ENCODE measurements at regions not wholly inside any gene's neighbourhood (a gene's known extent, or its start where the extent isn't known, plus 50 kb on each side); places are given as distances from the start of the nearest gene placed in this dataset.

DNA sequence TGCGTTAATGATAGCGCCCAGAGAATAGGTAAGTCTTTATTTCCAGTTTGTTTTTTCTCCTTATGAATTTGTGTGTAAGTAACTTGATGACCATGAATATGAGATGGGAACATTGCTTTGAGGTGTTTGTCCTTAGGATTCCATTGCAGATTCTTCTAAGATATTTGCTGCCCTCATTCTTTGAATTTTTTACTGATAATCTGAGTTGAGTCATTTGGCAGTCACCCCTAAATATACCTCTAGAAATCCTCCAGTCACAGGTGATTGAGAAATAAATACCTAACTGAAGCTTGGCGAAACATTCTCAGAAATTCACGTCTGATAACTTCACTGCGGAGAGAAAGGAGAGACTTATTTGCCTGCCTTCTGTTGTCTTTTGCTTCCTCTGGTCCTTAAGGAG lies 345.5 kb downstream of the SQOR start:
- Histone ChIP-seq H2AK5ac (ENCODE audit: insufficient read length, low read length) (no peak overlapping the region), H3K9ac (ENCODE audit: extremely low read depth, insufficient read length, low read length) (no peak overlapping the region), H2BK120ac (ENCODE audit: low read depth, low read length, poor library complexity, severe bottlenecking) (no peak overlapping the region), H2AFZ (ENCODE audit: low read length) (no peak overlapping the region), H3K14ac (ENCODE audit: insufficient read depth, low read length) (no peak overlapping the region), H3K18ac (ENCODE audit: insufficient read length, low read depth, low read length) (no peak overlapping the region), H3K79me2 (ENCODE audit: insufficient read depth, low read length) (no peaks in the 10 kb centered on the region), H3K27me3 (ENCODE audit: insufficient read depth, low read length) (no peaks in the 10 kb centered on the region), H2BK5ac (ENCODE audit: insufficient read length, low read length) (no peak overlapping the region), H3K79me1 (ENCODE audit: insufficient read depth, low read depth, low read length, poor library complexity, severe bottlenecking) (no peaks in the 10 kb centered on the region), H3K4me1 (ENCODE audit: insufficient read depth, low read length) (no peaks in the 10 kb centered on the region), H3K9me3 (ENCODE audit: control insufficient read depth, low read depth, low read length) (no peaks in the 10 kb centered on the region), H4K20me1 (ENCODE audit: control insufficient read depth, insufficient read depth, insufficient read length) (no peaks in the 10 kb centered on the region), H3K23me2 (ENCODE audit: insufficient read length, low read depth, low read length, poor library complexity, severe bottlenecking) (no peaks in the 10 kb centered on the region), H4K8ac (replicated peaks; ENCODE audit: insufficient read length, low read depth, low read length) (no peak overlapping the region), H3K27ac (ENCODE audit: insufficient read length, low read depth, low read length) (no peak overlapping the region), H4K5ac (ENCODE audit: insufficient read length, low read depth, low read length) (no peak overlapping the region), H3K4me2 (ENCODE audit: insufficient read depth, insufficient read length, low read length) (no peak overlapping the region), H3K4ac (ENCODE audit: low read depth, low read length) (no peak overlapping the region), H3K23ac (ENCODE audit: insufficient read length, low read depth, low read length) (no peak overlapping the region), H4K91ac (ENCODE audit: insufficient read length, low read depth, low read length) (no peak overlapping the region), H2BK15ac (ENCODE audit: low read depth, low read length) (no peak overlapping the region), H2BK12ac (ENCODE audit: insufficient read length, low read depth, low read length) (no peak overlapping the region), H3K56ac (ENCODE audit: insufficient read length, low read depth, low read length) (no peak overlapping the region), H2BK20ac (ENCODE audit: low read depth, low read length, poor library complexity, severe bottlenecking) (no peak overlapping the region), H3T11ph (ENCODE audit: low read length) (no peak overlapping the region)
- Mint-ChIP-seq H3K27me3 (ENCODE audit: low read depth) (no peaks in the 10 kb centered on the region), H3K27ac (no peak overlapping the region), H3K4me3 (no peak overlapping the region), H3K4me1 (no peaks in the 10 kb centered on the region), H3K9me3 (peaks cover 3% of the 10 kb centered on the region in 2 experiments; a peak in 3 of 5 replicates), H3K36me3 (ENCODE audit: insufficient read depth in 1 of 3, low read depth in 3 of 3) (peaks cover 0 to 2% (median 0%) of the 10 kb centered on the region in 3 experiments; a peak in 2 of 7 replicates)
- no peak for DNase-seq
- WGBS (ENCODE audit: extremely low coverage, insufficient read length, low lambda C conversion rate): no CpG with 5 or more reads among the region's 5 CpGs
- TF ChIP-seq, protein P1, sequence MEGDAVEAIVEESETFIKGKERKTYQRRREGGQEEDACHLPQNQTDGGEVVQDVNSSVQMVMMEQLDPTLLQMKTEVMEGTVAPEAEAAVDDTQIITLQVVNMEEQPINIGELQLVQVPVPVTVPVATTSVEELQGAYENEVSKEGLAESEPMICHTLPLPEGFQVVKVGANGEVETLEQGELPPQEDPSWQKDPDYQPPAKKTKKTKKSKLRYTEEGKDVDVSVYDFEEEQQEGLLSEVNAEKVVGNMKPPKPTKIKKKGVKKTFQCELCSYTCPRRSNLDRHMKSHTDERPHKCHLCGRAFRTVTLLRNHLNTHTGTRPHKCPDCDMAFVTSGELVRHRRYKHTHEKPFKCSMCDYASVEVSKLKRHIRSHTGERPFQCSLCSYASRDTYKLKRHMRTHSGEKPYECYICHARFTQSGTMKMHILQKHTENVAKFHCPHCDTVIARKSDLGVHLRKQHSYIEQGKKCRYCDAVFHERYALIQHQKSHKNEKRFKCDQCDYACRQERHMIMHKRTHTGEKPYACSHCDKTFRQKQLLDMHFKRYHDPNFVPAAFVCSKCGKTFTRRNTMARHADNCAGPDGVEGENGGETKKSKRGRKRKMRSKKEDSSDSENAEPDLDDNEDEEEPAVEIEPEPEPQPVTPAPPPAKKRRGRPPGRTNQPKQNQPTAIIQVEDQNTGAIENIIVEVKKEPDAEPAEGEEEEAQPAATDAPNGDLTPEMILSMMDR (conservative IDR thresholded peaks at IDR 0.05): no peak

Measured in H9 (cell line).